ENCODE measurements at regions not wholly inside any gene's neighbourhood (a gene's known extent, or its start where the extent isn't known, plus 50 kb on each side); places are given as distances from the start of the nearest gene placed in this dataset.

DNA sequence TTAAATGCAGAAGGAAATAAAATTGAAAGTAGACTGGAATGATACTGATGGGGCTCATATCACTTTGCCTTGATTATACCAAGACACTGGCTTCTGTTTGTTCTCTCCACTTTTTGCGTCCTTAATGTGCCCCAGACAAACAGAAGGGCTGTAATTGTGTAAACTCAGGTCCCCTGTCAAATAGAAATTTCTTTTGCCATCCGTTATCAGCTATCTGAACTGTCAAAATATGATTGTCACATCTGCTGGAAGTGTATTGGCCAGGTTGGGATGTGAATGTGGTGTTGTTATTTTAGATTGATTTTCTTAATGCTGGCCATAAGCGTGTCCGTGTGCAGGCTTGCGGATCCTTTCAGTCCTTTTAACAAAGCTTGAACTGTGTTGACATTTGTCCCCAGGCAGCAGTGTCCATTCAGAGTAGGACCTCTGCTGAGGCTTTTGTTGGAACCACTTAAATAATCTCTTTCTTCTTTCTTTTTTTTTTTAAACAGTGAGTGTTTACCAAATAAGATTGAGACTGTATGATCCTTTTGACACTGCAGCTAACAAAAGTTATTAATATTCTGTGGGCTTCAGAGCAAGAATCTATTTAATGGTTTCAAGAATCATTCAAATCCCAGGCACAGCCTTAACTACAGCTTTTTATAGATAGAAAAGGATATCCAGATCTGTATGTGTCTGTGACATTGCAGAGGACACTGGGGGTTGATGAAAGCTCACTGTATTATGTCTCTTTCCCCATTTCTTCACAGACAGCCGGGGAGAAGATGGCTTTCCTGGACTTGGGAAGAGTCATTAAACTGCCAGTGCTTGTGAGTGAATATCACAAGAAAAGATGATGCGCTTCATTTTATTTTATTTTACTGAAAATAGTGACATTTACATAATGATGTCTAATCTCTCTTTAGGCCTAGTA, 171.7 kb downstream of the ZNF608 start:
- Histone ChIP-seq H3K36me3 (no peaks in the 10 kb centered on the region), H3K4me3 (no peak overlapping the region), H3K27me3 (no peaks in the 10 kb centered on the region), H3K9ac (ENCODE audit: low read depth in 2 of 2, low read length in 2 of 2) (no peak overlapping the region), H3K9me3 (no peaks in the 10 kb centered on the region), H3K4me1 (no peaks in the 10 kb centered on the region), H3K27ac (no peak overlapping the region)
- TF ChIP-seq, protein P1, sequence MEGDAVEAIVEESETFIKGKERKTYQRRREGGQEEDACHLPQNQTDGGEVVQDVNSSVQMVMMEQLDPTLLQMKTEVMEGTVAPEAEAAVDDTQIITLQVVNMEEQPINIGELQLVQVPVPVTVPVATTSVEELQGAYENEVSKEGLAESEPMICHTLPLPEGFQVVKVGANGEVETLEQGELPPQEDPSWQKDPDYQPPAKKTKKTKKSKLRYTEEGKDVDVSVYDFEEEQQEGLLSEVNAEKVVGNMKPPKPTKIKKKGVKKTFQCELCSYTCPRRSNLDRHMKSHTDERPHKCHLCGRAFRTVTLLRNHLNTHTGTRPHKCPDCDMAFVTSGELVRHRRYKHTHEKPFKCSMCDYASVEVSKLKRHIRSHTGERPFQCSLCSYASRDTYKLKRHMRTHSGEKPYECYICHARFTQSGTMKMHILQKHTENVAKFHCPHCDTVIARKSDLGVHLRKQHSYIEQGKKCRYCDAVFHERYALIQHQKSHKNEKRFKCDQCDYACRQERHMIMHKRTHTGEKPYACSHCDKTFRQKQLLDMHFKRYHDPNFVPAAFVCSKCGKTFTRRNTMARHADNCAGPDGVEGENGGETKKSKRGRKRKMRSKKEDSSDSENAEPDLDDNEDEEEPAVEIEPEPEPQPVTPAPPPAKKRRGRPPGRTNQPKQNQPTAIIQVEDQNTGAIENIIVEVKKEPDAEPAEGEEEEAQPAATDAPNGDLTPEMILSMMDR (IDR thresholded peaks at IDR 0.05) = no peak
- intact Hi-C loops (cut with DNase I) = no loop called here
- no peak for DNase-seq

DNA sequence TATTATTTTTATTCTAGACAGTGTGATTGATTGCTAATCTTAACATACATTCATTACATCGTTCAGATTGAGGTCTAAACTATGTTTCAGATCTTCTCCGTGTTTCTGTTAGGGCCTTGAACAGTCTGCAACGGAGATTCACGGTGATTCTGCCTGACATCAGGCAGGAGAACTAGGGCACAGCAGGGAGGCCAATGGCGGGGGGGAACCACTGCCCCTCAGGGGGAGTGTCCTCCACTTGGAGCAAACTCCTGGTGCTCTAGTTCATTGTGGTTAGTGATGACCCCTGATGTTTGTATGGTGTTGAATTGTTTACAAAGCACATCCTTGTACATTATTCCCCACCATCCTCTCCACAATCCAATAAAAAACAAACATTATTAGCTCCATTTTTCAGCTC, 173.5 kb downstream of the ZNF608 start:
- no peak for DNase-seq
- intact Hi-C loops (cut with DNase I) = no loop called here
- H3K27me3 ChIP-seq = no peaks in the 10 kb centered on the region
- no peaks in the 10 kb centered on the region for H3K36me3 ChIP-seq
- TF ChIP-seq, protein P1 (IDR thresholded peaks at IDR 0.05) = no peak
- H3K4me3 ChIP-seq = no peak overlapping the region
- H3K4me1 ChIP-seq = no peaks in the 10 kb centered on the region
- no peak overlapping the region for H3K27ac ChIP-seq
- H3K9ac ChIP-seq (ENCODE audit: low read depth in 2 of 2, low read length in 2 of 2) = no peak overlapping the region
- H3K9me3 ChIP-seq = no peaks in the 10 kb centered on the region

DNA sequence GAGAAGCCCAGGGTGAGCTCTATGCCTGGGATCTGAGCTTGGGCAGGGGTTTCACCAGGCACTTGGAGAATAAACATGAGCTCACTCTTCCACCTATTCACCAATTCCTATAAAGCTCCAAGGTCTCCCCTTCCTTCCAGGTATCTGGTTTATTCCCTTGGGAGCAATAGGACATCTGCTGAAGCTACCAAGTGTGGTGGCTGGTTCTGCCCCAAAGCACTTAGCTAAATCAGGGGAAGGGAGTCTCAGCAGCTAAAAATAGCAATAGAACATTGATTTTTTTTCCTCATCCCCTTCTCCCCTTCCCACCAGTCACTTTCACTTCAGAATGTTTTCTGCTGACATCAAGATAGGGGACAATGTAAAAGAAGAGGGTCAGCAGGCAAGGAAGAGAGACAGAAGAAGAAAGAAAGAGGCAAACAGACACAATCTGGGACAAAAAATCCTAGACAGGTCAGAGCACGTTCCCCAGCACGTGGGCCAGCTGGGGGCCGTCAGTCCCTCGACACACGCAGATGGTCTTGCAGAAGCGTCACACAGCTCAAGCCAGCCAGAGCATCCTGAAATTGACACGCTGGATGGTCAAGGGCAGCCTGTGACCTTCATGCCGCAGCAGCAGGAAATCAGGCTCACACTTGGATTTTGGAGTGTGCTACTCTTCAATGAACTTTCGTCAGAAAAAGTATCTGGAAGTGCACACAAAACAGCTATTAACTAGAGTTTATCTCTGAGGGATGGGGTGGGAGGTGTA, 176.0 kb downstream of the ZNF608 start:
- TF ChIP-seq, protein P1 (IDR thresholded peaks at IDR 0.05) = no peak
- Histone ChIP-seq H3K27me3 (no peaks in the 10 kb centered on the region), H3K27ac (no peak overlapping the region), H3K4me3 (no peak overlapping the region), H3K36me3 (no peaks in the 10 kb centered on the region), H3K9ac (ENCODE audit: low read depth in 2 of 2, low read length in 2 of 2) (no peak overlapping the region), H3K9me3 (no peaks in the 10 kb centered on the region), H3K4me1 (no peaks in the 10 kb centered on the region)
- DNase-seq = no peak
- intact Hi-C loops (cut with DNase I) = no loop called here

DNA sequence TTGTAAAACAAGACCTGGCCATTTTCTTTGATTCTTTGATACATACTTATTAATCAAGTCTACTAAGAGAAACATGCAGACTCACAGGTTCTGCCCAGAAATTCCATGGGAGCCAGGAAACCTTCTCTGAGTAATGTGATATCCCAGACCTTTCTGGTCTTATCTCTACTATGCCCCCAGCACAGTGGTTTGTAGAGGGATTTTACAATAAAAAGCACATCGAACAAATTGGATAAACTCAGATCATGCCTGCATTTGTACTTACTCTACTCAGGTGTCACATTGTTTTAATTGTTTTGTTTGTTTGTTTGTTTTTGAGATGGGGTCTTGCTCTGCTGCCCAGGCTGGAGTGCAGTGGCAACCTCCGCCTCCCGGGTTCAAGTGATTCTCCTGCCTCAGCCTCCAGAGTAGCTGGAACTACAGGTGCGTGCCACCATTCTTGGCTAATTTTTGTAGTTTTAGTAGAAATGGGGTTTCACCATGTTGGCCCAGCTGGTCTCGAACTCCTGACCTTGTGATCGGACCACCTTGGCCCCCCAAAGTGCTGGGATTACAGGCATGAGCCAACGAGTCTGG, 179.5 kb downstream of the ZNF608 start:
- DNase-seq = no peak
- no peak overlapping the region for H3K27ac ChIP-seq
- H3K36me3 ChIP-seq = no peaks in the 10 kb centered on the region
- H3K9ac ChIP-seq (ENCODE audit: low read depth in 2 of 2, low read length in 2 of 2) = no peak overlapping the region
- TF ChIP-seq, protein P1 (IDR thresholded peaks at IDR 0.05) = no peak
- no peaks in the 10 kb centered on the region for H3K27me3 ChIP-seq
- H3K4me3 ChIP-seq = no peak overlapping the region
- intact Hi-C loops (cut with DNase I) = no loop called here
- H3K4me1 ChIP-seq = no peaks in the 10 kb centered on the region
- H3K9me3 ChIP-seq = no peaks in the 10 kb centered on the region

DNA sequence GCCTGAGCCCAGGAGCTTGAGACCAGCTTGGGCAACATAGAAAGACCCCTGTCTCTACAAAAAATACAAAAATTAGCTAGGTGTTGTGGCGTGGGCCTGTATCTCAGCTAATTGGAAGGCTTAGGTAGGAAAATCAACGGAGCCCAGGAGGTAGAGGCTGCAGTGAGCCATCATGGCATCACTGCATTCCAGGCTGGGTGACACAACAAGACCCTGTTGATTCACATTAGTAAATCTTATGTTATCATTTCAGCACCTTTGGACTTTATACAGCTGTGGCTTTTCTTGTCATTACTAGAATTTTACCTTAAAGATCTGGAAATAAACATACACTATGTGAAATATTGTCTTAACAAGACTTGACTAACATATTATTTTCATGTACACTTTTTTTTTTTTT, 185.0 kb downstream of the ZNF608 start:
- Histone ChIP-seq H3K4me3 (no peak overlapping the region), H3K9me3 (no peaks in the 10 kb centered on the region), H3K9ac (ENCODE audit: low read depth in 2 of 2, low read length in 2 of 2) (no peak overlapping the region), H3K36me3 (no peaks in the 10 kb centered on the region), H3K27ac (no peak overlapping the region), H3K4me1 (no peaks in the 10 kb centered on the region), H3K27me3 (no peaks in the 10 kb centered on the region)
- TF ChIP-seq, protein P1 (IDR thresholded peaks at IDR 0.05) = no peak
- no peak for DNase-seq
- intact Hi-C loops (cut with DNase I) = no loop called here

All from colonic mucosa (tissue), 4 donors.